ENCODE measurements at regions not wholly inside any gene's neighbourhood (a gene's known extent, or its start where the extent isn't known, plus 50 kb on each side); places are given as distances from the start of the nearest gene placed in this dataset.
"Not testable (repeated sequence)": the region's sequence is repeated elsewhere in the genome, so short reads cannot be mapped to it uniquely, and the experiment has no call there.

- FAIRE-seq = no peak
- TF ChIP-seq POLR2A (IDR thresholded peaks at IDR 0.05; ENCODE audit: low read depth, low read length) = no peak
Observed at GRCh38 chr1:240722788-240723187, 110.8 kb upstream of the GREM2 start.

GRCh38 chr1:240720976-240721375 is 109.0 kb upstream of the GREM2 start:
- no peak for FAIRE-seq
- TF ChIP-seq POLR2A (IDR thresholded peaks at IDR 0.05; ENCODE audit: low read depth, low read length) = no peak
- no peak for DNase-seq (ENCODE audit: insufficient read length, low spot score)

More at GRCh38 chr1:240722788-240723187, 110.8 kb upstream of the GREM2 start:
- DNase-seq (ENCODE audit: insufficient read length, low spot score) = no peak

- no peak for FAIRE-seq
- TF ChIP-seq POLR2A (IDR thresholded peaks at IDR 0.05; ENCODE audit: low read depth, low read length) = no peak
- DNase-seq (ENCODE audit: insufficient read length, low spot score) = no peak
Observed at GRCh38 chr1:240719953-240720700, 108.2 kb upstream of the GREM2 start.

GRCh38 chr1:240716538-240716937 is 104.6 kb upstream of the GREM2 start:
- DNase-seq (ENCODE audit: insufficient read length, low spot score); FAIRE-seq: not testable (repeated sequence)

- no peak for FAIRE-seq
- DNase-seq (ENCODE audit: insufficient read length, low spot score) = no peak
- TF ChIP-seq POLR2A (IDR thresholded peaks at IDR 0.05; ENCODE audit: low read depth, low read length) = no peak
Observed at GRCh38 chr1:240714568-240715292, 102.8 kb upstream of the GREM2 start.

GRCh38 chr1:240712014-240712731 is 100.2 kb upstream of the GREM2 start:
- DNase-seq (ENCODE audit: insufficient read length, low spot score) = no peak

GRCh38 chr1:240711020-240711419 is 99.1 kb upstream of the GREM2 start:
- no peak for TF ChIP-seq POLR2A (IDR thresholded peaks at IDR 0.05; ENCODE audit: low read depth, low read length)
- FAIRE-seq (no peak), DNase-seq (ENCODE audit: insufficient read length, low spot score) (no peak)

More at GRCh38 chr1:240712014-240712731, 100.2 kb upstream of the GREM2 start:
- TF ChIP-seq POLR2A (IDR thresholded peaks at IDR 0.05; ENCODE audit: low read depth, low read length) = no peak
- no peak for FAIRE-seq

GRCh38 chr1:240709676-240710075 is 97.7 kb upstream of the GREM2 start:
- no peak for TF ChIP-seq POLR2A (IDR thresholded peaks at IDR 0.05; ENCODE audit: low read depth, low read length)
- DNase-seq (ENCODE audit: insufficient read length, low spot score) (no peak), FAIRE-seq (no peak)

- TF ChIP-seq POLR2A (IDR thresholded peaks at IDR 0.05; ENCODE audit: low read depth, low read length) = no peak
- no peak for FAIRE-seq
- DNase-seq (ENCODE audit: insufficient read length, low spot score) = no peak
Observed at GRCh38 chr1:240706150-240706935, 94.4 kb upstream of the GREM2 start.

- no peak for FAIRE-seq
- no peak for TF ChIP-seq POLR2A (IDR thresholded peaks at IDR 0.05; ENCODE audit: low read depth, low read length)
- no peak for DNase-seq (ENCODE audit: insufficient read length, low spot score)
Observed at GRCh38 chr1:240705579-240705978, 93.6 kb upstream of the GREM2 start.

GRCh38 chr1:240701412-240701811 is 89.5 kb upstream of the GREM2 start:
- no peak for DNase-seq (ENCODE audit: insufficient read length, low spot score)
- no peak for FAIRE-seq
- no peak for TF ChIP-seq POLR2A (IDR thresholded peaks at IDR 0.05; ENCODE audit: low read depth, low read length)

- FAIRE-seq (no peak), DNase-seq (ENCODE audit: insufficient read length, low spot score) (no peak)
- no peak for TF ChIP-seq POLR2A (IDR thresholded peaks at IDR 0.05; ENCODE audit: low read depth, low read length)
Observed at GRCh38 chr1:240695416-240695815, 83.5 kb upstream of the GREM2 start.

GRCh38 chr1:240693844-240694243 is 81.9 kb upstream of the GREM2 start:
- TF ChIP-seq POLR2A (IDR thresholded peaks at IDR 0.05; ENCODE audit: low read depth, low read length) = no peak
- no peak for FAIRE-seq
- no peak for DNase-seq (ENCODE audit: insufficient read length, low spot score)

GRCh38 chr1:240693036-240693435 is 81.1 kb upstream of the GREM2 start:
- FAIRE-seq (no peak), DNase-seq (ENCODE audit: insufficient read length, low spot score) (no peak)
- TF ChIP-seq POLR2A (IDR thresholded peaks at IDR 0.05; ENCODE audit: low read depth, low read length) = no peak

All from H54 (cell line).